Esophagus squamous epithelium (tissue), 5 donors: ENCODE measurements at regions not wholly inside any gene's neighbourhood (a gene's known extent, or its start where the extent isn't known, plus 50 kb on each side); places are given as distances from the start of the nearest gene placed in this dataset.

Experiments
- DNase-seq: peaks from one replicate; lab custom pipeline; 2025; lab: John Stamatoyannopoulos, UW
- H3K27ac ChIP-seq, 4 donors: fragments of 200-600 bp; sonication (generic); one replicate each; pipeline ENCODE4 v1.5.1; 2016 to 2019; ENCODE audit warnings: mild to moderate bottlenecking in 1 of 4
- H3K27me3 ChIP-seq, 4 donors: fragments of 200-600 bp; sonication (generic); 1 replicate in 3 of 4; 2 replicates in 1 of 4; pipeline versions ENCODE4 v1.5.1 to v1.6.0; 2017 to 2021; ENCODE audit warnings: antibody characterized with exemption in 1 of 4
- H3K36me3 ChIP-seq, 3 donors: fragments of 200-600 bp; sonication (generic); one replicate each; pipeline ENCODE4 v1.5.1; 2016 to 2019
- H3K4me1 ChIP-seq, 3 donors: fragments of 200-600 bp; sonication (generic); one replicate each; pipeline ENCODE4 v1.5.1; 2017 to 2019
- H3K4me3 ChIP-seq, 4 donors: fragments of 200-600 bp; sonication (generic); 1 replicate in 3 of 4; 2 replicates in 1 of 4; pipeline ENCODE4 v1.5.1; 2016 to 2019; ENCODE audit warnings: mild to moderate bottlenecking in 2 of 4, moderate library complexity in 1 of 4
- H3K9me3 ChIP-seq, 3 donors: fragments of 200-600 bp; sonication (generic); one replicate each; pipeline ENCODE4 v1.5.1; 2016 to 2019
- CTCF ChIP-seq, 6 experiments: fragments of 450-650 bp in 4 of 6; fragments of 200-600 bp in 2 of 6; sonication (generic) in 2 of 6; IDR thresholded peaks; one replicate each; pipeline ENCODE4 v1.5.1; 2016 to 2019; ENCODE audit warnings: antibody characterized with exemption in 6 of 6, mild to moderate bottlenecking in 4 of 6, moderate library complexity in 4 of 6
- POLR2A ChIP-seq, 4 donors: fragments of 450-650 bp; IDR thresholded peaks; one replicate each; pipeline ENCODE4 v1.6.1; 2017; ENCODE audit warnings: antibody characterized with exemption in 4 of 4, mild to moderate bottlenecking in 4 of 4, moderate library complexity in 3 of 4
- WGBS, 2 donors: methylation state at CpG; one replicate each; pipeline ENCODE4 v1.1.5; 2018; 5-methylcytosine and 5-hydroxymethylcytosine counted together
- intact Hi-C: fragments of 100-400 bp; cut with DNase I; formaldehyde crosslinking; loops from one replicate; pipeline ENCODE4 v1.15.0; 2022
- donor health status: DM: yes; HTN: yes; CAD: no.

GRCh38 chr2:237012004-237012403, 73.7 kb upstream of the COPS8 start:
- intact Hi-C loops: no loop called here
- no peak overlapping the region for H3K4me3 ChIP-seq
- TF ChIP-seq POLR2A (IDR thresholded peaks at IDR 0.05): no peak
- no peak for TF ChIP-seq CTCF (IDR thresholded peaks at IDR 0.05)
- no peaks in the 10 kb centered on the region for H3K4me1 ChIP-seq
- no peaks in the 10 kb centered on the region for H3K36me3 ChIP-seq
- no peak overlapping the region for H3K27ac ChIP-seq
- no peaks in the 10 kb centered on the region for H3K9me3 ChIP-seq
- no peak for DNase-seq
- no peaks in the 10 kb centered on the region for H3K27me3 ChIP-seq
- 68 to 85% methylated on average over 9 of the region's 9 CpGs for WGBS, 2 donors

- TF ChIP-seq CTCF (IDR thresholded peaks at IDR 0.05): no peak
- no peak for TF ChIP-seq POLR2A (IDR thresholded peaks at IDR 0.05)
These were observed 73.0 kb upstream of the COPS8 start for GRCh38 chr2:237012577-237013267.

GRCh38 chr2:237016121-237016915, 69.4 kb upstream of the COPS8 start:
- no peak overlapping the region for H3K27ac ChIP-seq
- intact Hi-C loops: no loop called here
- 86 to 93% methylated on average over 10 of the region's 10 CpGs for WGBS, 2 donors

More at GRCh38 chr2:237012577-237013267, 73.0 kb upstream of the COPS8 start:
- Histone ChIP-seq H3K4me1 (no peaks in the 10 kb centered on the region), H3K27me3 (no peaks in the 10 kb centered on the region), H3K27ac (no peak overlapping the region), H3K4me3 (no peak overlapping the region), H3K36me3 (no peaks in the 10 kb centered on the region), H3K9me3 (no peaks in the 10 kb centered on the region)
- intact Hi-C loops: no loop called here
- no peak for DNase-seq
- WGBS, 2 donors: 62 to 74% methylated on average over 13 to 16 of the region's 16 CpGs

GRCh38 chr2:237020090-237020489, 65.6 kb upstream of the COPS8 start:
- H3K27ac ChIP-seq: no peak overlapping the region
- peaks cover 0 to 9% (median 0%) of the 10 kb centered on the region in 3 donors for H3K9me3 ChIP-seq
- TF ChIP-seq POLR2A (IDR thresholded peaks at IDR 0.05) (no peak), CTCF (IDR thresholded peaks at IDR 0.05) (no peak)
- intact Hi-C loops: loop anchor here (10.0 kb wide), 2 partner anchors 505 to 675 kb away; no protein-coding TSS in a partner anchor
- no peak overlapping the region for H3K4me3 ChIP-seq
- WGBS, 2 donors: 57 to 76% methylated on average over 2 of the region's 2 CpGs
- no peaks in the 10 kb centered on the region for H3K4me1 ChIP-seq
- no peaks in the 10 kb centered on the region for H3K36me3 ChIP-seq
- DNase-seq: no peak
- no peaks in the 10 kb centered on the region for H3K27me3 ChIP-seq

More at GRCh38 chr2:237016121-237016915, 69.4 kb upstream of the COPS8 start:
- Histone ChIP-seq H3K9me3 (no peaks in the 10 kb centered on the region), H3K27me3 (no peaks in the 10 kb centered on the region), H3K4me1 (no peaks in the 10 kb centered on the region), H3K4me3 (no peak overlapping the region), H3K36me3 (no peaks in the 10 kb centered on the region)
- no peak for DNase-seq
- TF ChIP-seq POLR2A (IDR thresholded peaks at IDR 0.05): no peak
- no peak for TF ChIP-seq CTCF (IDR thresholded peaks at IDR 0.05)

GRCh38 chr2:237022533-237022932, 63.2 kb upstream of the COPS8 start:
- no peaks in the 10 kb centered on the region for H3K27me3 ChIP-seq
- peaks cover 0 to 9% (median 0%) of the 10 kb centered on the region in 3 donors for H3K9me3 ChIP-seq
- H3K36me3 ChIP-seq: no peaks in the 10 kb centered on the region
- WGBS, 2 donors: 93 to 96% methylated on average over 8 of the region's 8 CpGs
- TF ChIP-seq POLR2A (IDR thresholded peaks at IDR 0.05) (no peak), CTCF (IDR thresholded peaks at IDR 0.05) (no peak)
- intact Hi-C loops: loop anchor here (10.0 kb wide), 2 partner anchors 508 to 678 kb away; no protein-coding TSS in a partner anchor
- H3K4me3 ChIP-seq: no peak overlapping the region
- no peak for DNase-seq
- H3K4me1 ChIP-seq: peaks cover 0 to 6% (median 0%) of the 10 kb centered on the region in 3 donors
- H3K27ac ChIP-seq: no peak overlapping the region
